Right hindlimb (tissue), 1 donor: ENCODE measurements at regions not wholly inside any gene's neighbourhood (a gene's known extent, or its start where the extent isn't known, plus 50 kb on each side); places are given as distances from the start of the nearest gene placed in this dataset.
"Not testable (repeated sequence)": the region's sequence is repeated elsewhere in the genome, so short reads cannot be mapped to it uniquely, and the experiment has no call there.

ENCODE experiments used
- DNase-seq: peaks from one replicate; pipeline ENCODE4 v3.0.0-alpha.2; 2018

GRCh38 chr5:124538931-124539330, 207.5 kb downstream of the ZNF608 start:
- DNase-seq = no peak

- no peak for DNase-seq
These were observed 208.2 kb downstream of the ZNF608 start for GRCh38 chr5:124538191-124538590.

GRCh38 chr5:124537522-124537921, 208.9 kb downstream of the ZNF608 start:
- no peak for DNase-seq

DNA sequence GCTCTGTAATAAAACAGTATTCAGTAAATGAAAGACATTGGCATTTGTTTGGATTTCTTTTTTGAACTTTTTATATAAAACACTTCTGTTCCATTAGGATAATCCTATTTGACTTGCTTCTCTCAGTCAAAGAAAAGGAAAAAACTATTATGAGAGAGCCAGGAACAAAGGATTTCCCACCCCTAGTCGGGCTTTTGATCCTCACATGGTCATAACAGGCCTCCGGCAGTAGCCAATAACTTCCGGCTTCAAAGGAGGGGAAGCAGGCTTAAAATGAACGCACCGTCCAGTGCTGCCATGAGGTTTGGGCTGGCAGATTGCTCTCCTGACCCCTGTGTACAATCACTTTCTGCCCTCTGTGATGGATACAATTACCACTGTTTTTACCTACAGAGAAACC, 209.3 kb downstream of the ZNF608 start:
- DNase-seq = no peak

GRCh38 chr5:124536333-124536732, 210.1 kb downstream of the ZNF608 start:
- DNase-seq = no peak

DNA sequence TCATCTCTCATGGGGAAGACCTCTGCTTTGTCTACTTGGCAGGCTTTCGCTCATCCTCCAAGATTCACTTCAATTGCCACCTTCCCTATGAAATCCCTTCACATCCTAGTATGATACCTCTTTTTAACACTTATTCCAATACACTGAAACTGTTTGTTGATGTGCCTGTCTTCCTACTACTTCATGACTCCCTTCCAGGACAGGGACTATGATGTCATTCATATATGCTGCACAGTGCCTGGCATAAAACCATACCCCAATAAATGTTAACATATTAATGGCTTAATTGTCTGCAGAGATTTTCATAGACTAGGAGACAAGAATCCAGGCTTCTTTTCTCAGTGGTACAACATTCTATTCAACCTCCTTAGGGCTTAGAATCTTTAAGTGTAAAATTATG, 215.5 kb downstream of the ZNF608 start:
- no peak for DNase-seq

DNA sequence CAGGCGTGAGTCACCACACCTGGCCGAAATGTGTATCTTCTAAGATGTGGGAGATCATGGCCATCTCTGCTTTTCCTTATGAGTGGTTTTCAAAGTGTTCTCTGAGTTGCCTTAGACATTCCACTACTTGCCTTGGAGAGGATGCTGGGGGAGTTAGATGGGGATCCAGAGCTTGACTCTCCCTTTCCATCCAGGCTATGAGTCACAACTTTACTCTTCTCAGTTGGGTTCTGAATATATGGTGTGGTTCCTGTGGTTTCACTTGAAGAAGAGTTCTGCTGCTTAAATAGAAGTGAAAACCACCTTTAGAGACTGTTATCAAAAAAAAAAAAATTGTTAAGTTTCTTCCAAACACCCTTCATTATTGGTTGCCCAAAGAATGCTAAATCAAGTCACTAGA, 217.6 kb downstream of the ZNF608 start:
- DNase-seq = no peak

GRCh38 chr5:124527220-124527991, 219.0 kb downstream of the ZNF608 start:
- DNase-seq = no peak

GRCh38 chr5:124526079-124526478, 220.4 kb downstream of the ZNF608 start:
- not testable (repeated sequence) for DNase-seq

DNA sequence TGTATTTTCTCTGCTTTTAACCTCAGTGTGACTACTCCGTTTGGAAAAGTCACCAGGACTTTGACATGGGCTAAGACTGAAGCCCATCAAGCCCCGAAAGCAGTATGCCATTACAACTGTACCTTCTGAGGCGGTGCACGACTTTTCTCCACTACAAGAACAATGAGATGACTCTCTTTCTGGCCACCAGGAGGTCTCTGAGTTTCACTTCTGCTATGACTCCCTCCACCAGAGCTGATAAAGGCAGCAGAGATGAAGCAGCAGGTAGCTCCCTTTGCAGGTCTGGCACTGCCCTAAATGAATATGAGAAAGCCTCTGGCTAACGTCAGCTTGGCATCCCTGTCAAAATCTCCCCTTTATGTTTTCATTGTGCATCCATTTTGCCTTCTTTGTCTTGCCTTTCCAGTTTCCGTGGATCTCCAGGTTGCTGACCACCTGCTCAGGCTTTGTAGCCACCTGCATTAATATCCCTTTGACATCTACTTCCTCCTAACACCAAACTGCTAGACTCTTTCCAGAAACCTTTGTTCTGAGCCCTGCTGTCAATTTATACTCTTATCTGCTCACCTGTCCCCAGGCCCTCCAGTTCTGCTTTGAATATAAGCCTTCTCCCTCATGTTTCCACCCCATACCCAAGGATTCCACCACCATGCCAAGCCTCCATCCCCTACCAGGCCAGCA, 221.7 kb downstream of the ZNF608 start:
- DNase-seq = no peak

GRCh38 chr5:124523897-124524296, 222.5 kb downstream of the ZNF608 start:
- DNase-seq = no peak

GRCh38 chr5:124522992-124523391, 223.4 kb downstream of the ZNF608 start:
- no peak for DNase-seq

DNA sequence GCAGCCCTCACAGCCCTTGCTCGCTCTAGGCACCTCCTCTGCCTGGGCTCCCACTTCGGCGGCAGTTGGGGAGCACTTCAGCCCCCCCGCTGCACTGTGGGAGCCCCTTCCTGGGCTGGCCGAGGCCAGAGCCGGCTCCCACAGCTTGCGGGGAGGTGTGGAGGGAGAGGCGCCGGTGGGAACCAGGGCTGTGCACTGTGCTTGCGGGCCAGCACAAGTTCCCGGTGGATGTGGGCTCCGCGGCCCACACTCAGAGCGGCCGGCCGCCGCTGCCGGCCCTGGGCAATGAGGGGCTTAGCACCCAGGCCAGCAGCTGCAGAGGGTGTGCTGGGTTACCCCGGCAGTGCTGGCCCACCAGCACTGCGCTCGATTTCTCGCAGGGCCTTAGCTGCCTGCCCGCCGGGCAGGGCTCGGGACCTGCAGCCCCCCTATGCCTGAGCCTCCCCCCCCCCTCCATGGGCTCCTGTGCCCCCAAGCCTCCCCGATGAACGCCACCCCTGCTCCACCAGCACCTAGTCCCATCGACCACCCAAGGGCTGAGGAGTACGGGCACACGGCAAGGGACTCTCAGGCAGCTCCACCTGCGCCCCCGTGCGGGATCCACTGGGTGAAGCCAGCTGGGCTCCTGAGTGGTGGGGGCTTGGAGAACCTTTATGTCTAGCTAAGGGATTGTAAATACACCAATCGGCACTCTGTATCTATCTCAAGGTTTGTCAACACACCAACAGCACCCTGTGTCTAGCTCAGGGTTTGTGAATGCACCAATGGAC, 224.8 kb downstream of the ZNF608 start:
- DNase-seq = no peak

DNA sequence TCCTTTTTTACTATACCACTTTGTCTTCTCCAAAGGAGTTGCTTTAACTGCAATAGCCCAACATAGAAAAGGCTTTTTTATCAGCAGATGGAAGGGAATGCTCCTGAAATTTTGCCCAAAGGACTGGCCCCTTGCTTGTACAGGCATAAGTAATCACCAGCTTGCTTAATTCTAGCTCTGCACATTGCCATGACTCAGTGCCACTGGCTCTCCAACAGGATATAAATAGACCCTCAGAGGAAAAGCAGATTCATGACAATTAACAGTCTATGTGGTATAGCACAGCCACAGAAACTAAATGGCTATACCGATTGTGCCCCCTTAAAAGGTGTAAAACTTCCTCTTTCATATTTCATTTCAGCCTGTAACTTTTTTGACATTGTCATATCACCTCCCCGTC, 227.0 kb downstream of the ZNF608 start:
- no peak for DNase-seq

DNA sequence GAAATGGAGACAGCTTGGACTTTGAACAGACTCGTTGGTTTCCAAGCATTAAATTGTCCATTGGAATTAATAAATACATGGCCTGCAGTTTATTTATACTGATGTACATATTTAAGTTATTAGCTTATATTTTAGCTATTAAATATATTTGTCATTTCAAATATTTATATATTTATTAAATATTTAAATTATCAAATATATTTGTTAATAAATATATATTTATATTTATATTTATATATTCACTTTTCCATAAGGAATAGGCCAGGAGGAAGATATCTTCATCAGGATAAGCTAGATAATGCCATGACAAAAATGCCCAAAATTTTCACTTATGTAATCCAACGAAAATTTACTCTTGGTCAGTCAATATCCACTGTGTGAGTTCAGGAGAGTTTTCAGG, 229.9 kb downstream of the ZNF608 start:
- no peak for DNase-seq

GRCh38 chr5:124515497-124516245, 230.8 kb downstream of the ZNF608 start:
- DNase-seq = peak; percentile 40

DNA sequence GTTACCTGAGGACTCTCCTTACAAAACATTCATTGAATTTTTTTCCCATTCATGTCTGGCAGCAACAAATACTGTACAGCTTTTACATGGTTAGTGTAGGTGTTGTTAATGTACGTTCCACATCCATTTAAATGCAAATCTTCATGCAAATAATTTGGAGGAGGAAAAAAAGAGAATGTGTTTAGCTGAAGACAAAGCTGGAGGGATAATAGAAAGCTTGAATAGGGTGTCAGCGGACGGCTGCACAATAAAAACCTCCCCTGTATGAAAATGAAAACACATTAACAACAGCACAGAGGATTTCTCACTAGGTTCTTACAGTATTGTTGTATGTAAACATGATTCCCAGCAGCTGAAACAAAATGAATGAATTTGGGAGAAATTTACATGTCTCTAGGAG, 231.5 kb downstream of the ZNF608 start:
- DNase-seq = no peak

- DNase-seq = no peak
These were observed 233.3 kb downstream of the ZNF608 start for GRCh38 chr5:124512952-124513632.

DNA sequence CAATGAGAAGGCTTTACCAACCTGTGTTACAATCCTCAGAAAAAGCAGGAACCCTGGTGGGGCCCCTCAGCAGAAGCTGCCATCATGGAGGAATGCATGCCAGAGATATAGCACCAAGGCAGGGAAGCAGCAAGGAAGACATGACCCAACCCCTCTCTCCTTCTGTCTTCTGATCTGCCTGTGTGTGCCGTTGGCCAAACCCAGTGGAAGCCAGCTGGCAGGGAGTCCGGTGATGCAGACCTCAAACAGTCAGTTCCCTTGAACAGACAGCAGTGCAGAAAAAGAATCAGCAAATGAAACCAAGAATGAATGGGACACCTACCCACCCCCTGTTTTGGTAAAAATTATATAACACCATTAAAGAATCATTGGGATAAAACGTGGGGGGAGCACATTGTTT, 234.2 kb downstream of the ZNF608 start:
- peak; percentile 71 for DNase-seq

- no peak for DNase-seq
These were observed 234.6 kb downstream of the ZNF608 start for GRCh38 chr5:124511791-124512190.

- DNase-seq = no peak
These were observed 238.8 kb downstream of the ZNF608 start for GRCh38 chr5:124507688-124508087.
